ENCODE measurements at regions not wholly inside any gene's neighbourhood (a gene's known extent, or its start where the extent isn't known, plus 50 kb on each side); places are given as distances from the start of the nearest gene placed in this dataset.

DNA sequence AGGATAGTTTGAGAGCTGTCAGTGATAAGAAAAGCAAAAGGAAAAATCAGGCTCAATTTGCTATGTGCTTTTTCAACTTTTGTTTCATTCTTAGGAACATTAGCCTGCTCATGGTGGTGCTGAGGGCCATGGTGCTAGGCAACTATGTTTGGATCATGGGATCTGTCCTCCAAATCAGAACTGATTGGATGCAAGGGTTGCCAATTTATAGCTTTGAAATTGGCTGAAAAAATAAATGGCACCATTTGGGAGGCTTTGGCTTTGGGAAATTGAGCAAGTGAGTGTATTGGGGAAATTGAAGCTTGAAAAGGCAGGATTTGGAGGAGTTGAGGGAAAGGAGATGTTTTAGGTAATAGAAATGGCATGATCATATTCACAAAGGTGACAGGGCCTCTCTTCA is 103.8 kb downstream of the CYP26A1 start:
- no TSS peak for BruUV-seq (replicated peaks)
- ChIA-PET POLR2A (ENCODE audit: low non-redundant PET) (no interaction called here), CTCF (no interaction called here)
- H3K27me3 ChIP-seq (replicated peaks; ENCODE audit: insufficient read depth, low read depth, low read length, poor library complexity), result no peaks in the 10 kb centered on the region
- no peak overlapping the region for H3K27ac ChIP-seq (ENCODE audit: low read depth, low read length, poor library complexity, severe bottlenecking)
- H3K9me3 ChIP-seq (ENCODE audit: low read depth, low read length, poor library complexity, severe bottlenecking), result no peaks in the 10 kb centered on the region
- no peak for TF ChIP-seq EZH2 (IDR thresholded peaks at IDR 0.05; ENCODE audit: borderline replicate concordance, low read depth, low read length, poor library complexity, severe bottlenecking)
- TF ChIP-seq, protein P1, sequence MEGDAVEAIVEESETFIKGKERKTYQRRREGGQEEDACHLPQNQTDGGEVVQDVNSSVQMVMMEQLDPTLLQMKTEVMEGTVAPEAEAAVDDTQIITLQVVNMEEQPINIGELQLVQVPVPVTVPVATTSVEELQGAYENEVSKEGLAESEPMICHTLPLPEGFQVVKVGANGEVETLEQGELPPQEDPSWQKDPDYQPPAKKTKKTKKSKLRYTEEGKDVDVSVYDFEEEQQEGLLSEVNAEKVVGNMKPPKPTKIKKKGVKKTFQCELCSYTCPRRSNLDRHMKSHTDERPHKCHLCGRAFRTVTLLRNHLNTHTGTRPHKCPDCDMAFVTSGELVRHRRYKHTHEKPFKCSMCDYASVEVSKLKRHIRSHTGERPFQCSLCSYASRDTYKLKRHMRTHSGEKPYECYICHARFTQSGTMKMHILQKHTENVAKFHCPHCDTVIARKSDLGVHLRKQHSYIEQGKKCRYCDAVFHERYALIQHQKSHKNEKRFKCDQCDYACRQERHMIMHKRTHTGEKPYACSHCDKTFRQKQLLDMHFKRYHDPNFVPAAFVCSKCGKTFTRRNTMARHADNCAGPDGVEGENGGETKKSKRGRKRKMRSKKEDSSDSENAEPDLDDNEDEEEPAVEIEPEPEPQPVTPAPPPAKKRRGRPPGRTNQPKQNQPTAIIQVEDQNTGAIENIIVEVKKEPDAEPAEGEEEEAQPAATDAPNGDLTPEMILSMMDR (conservative IDR thresholded peaks at IDR 0.05; ENCODE audit: low read depth, low read length), result no peak
- no peak overlapping the region for H3K4me3 ChIP-seq (ENCODE audit: low read depth, low read length, poor library complexity, severe bottlenecking)
- H3K4me1 ChIP-seq (ENCODE audit: insufficient read depth, low read length, poor library complexity, severe bottlenecking), result no peaks in the 10 kb centered on the region
- intact Hi-C loops (cut with micrococcal nuclease; ENCODE audit: unreplicated experiment), result no loop called here
- H3K36me3 ChIP-seq (ENCODE audit: insufficient read depth, low read length, poor library complexity, severe bottlenecking), result no peaks in the 10 kb centered on the region
- no peak for DNase-seq (ENCODE audit: low spot score)

GRCh38 chr10:93178226-93178625 is 104.5 kb downstream of the CYP26A1 start:
- no peak for DNase-seq (ENCODE audit: low spot score)

GRCh38 chr10:93180482-93180931 is 106.8 kb downstream of the CYP26A1 start:
- no peak for TF ChIP-seq EZH2 (IDR thresholded peaks at IDR 0.05; ENCODE audit: borderline replicate concordance, low read depth, low read length, poor library complexity, severe bottlenecking)
- no peak for DNase-seq (ENCODE audit: low spot score)
- Histone ChIP-seq H3K27ac (ENCODE audit: low read depth, low read length, poor library complexity, severe bottlenecking) (no peak overlapping the region), H3K36me3 (ENCODE audit: insufficient read depth, low read length, poor library complexity, severe bottlenecking) (no peaks in the 10 kb centered on the region), H3K27me3 (replicated peaks; ENCODE audit: insufficient read depth, low read depth, low read length, poor library complexity) (no peaks in the 10 kb centered on the region), H3K9me3 (ENCODE audit: low read depth, low read length, poor library complexity, severe bottlenecking) (no peaks in the 10 kb centered on the region), H3K4me3 (ENCODE audit: low read depth, low read length, poor library complexity, severe bottlenecking) (no peak overlapping the region), H3K4me1 (ENCODE audit: insufficient read depth, low read length, poor library complexity, severe bottlenecking) (no peaks in the 10 kb centered on the region)
- intact Hi-C loops (cut with micrococcal nuclease; ENCODE audit: unreplicated experiment), result no loop called here
- POLR2A ChIA-PET (ENCODE audit: low non-redundant PET), result no interaction called here
- CTCF ChIA-PET, result no interaction called here
- no TSS peak for BruUV-seq (replicated peaks)

More at GRCh38 chr10:93178226-93178625, 104.5 kb downstream of the CYP26A1 start:
- no peaks in the 10 kb centered on the region for H3K27me3 ChIP-seq (replicated peaks; ENCODE audit: insufficient read depth, low read depth, low read length, poor library complexity)
- no peaks in the 10 kb centered on the region for H3K36me3 ChIP-seq (ENCODE audit: insufficient read depth, low read length, poor library complexity, severe bottlenecking)
- H3K27ac ChIP-seq (ENCODE audit: low read depth, low read length, poor library complexity, severe bottlenecking), result no peak overlapping the region
- H3K4me1 ChIP-seq (ENCODE audit: insufficient read depth, low read length, poor library complexity, severe bottlenecking), result no peaks in the 10 kb centered on the region
- CTCF ChIA-PET, result no interaction called here
- intact Hi-C loops (cut with micrococcal nuclease; ENCODE audit: unreplicated experiment), result no loop called here
- TF ChIP-seq, protein P1 (conservative IDR thresholded peaks at IDR 0.05; ENCODE audit: low read depth, low read length), result no peak
- no peak for TF ChIP-seq EZH2 (IDR thresholded peaks at IDR 0.05; ENCODE audit: borderline replicate concordance, low read depth, low read length, poor library complexity, severe bottlenecking)
- H3K4me3 ChIP-seq (ENCODE audit: low read depth, low read length, poor library complexity, severe bottlenecking), result no peak overlapping the region
- H3K9me3 ChIP-seq (ENCODE audit: low read depth, low read length, poor library complexity, severe bottlenecking), result no peaks in the 10 kb centered on the region
- POLR2A ChIA-PET (ENCODE audit: low non-redundant PET), result no interaction called here
- BruUV-seq (replicated peaks), result no TSS peak

DNA sequence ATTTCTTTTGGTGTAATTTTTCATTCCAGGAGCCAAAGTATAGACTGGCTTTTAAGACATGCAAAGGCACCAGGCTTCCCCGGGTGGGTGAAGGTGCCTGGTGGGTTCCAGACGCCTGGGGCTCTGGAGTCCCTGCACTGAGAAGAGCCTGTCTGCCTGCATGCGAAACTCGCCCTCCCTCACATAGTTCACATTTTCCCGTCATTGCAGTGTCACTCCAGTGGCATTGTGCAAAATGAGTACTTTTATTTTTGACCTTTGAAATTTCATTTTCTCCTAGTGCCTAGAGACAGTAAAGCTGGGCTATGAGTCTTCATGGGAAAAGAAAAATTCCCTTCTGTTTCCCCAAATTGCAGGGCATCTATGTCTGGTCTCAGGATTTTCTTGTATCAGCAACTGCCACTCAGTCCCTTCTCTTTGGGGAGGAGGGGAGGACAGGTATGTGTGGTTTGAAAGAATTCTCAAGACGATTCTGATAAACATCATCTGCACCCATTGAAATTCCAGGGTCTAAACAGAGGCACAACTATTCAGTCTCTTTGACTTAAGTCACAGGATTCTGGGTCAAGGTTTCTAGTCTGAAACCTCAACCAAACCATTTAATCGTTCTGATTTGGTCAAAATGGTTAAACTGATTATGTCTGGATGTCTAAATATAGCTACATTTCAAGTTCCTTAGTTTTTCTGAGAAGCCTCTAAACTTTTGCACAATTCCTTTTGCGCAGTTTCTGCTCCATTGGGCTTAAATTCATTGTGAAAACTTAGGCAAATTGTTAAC is 107.8 kb downstream of the CYP26A1 start:
- DNase-seq (ENCODE audit: low spot score), result no peak
- ChIA-PET CTCF (no interaction called here), POLR2A (ENCODE audit: low non-redundant PET) (no interaction called here)
- Histone ChIP-seq H3K9me3 (ENCODE audit: low read depth, low read length, poor library complexity, severe bottlenecking) (no peaks in the 10 kb centered on the region), H3K27ac (ENCODE audit: low read depth, low read length, poor library complexity, severe bottlenecking) (no peak overlapping the region), H3K27me3 (replicated peaks; ENCODE audit: insufficient read depth, low read depth, low read length, poor library complexity) (peaks cover 4% of the 10 kb centered on the region), H3K4me3 (ENCODE audit: low read depth, low read length, poor library complexity, severe bottlenecking) (no peak overlapping the region), H3K36me3 (ENCODE audit: insufficient read depth, low read length, poor library complexity, severe bottlenecking) (no peaks in the 10 kb centered on the region), H3K4me1 (ENCODE audit: insufficient read depth, low read length, poor library complexity, severe bottlenecking) (no peaks in the 10 kb centered on the region)
- no peak for TF ChIP-seq EZH2 (IDR thresholded peaks at IDR 0.05; ENCODE audit: borderline replicate concordance, low read depth, low read length, poor library complexity, severe bottlenecking)
- TF ChIP-seq, protein P1 (conservative IDR thresholded peaks at IDR 0.05; ENCODE audit: low read depth, low read length), result no peak
- no TSS peak for BruUV-seq (replicated peaks)
- intact Hi-C loops (cut with micrococcal nuclease; ENCODE audit: unreplicated experiment), result no loop called here
